NCI-H524 treated with DMSO at 0.1 percent for 48 hours (cell line): ENCODE measurements at regions not wholly inside any gene's neighbourhood (a gene's known extent, or its start where the extent isn't known, plus 50 kb on each side); places are given as distances from the start of the nearest gene placed in this dataset.

Source experiments
- DNase-seq: peaks from one replicate; lab custom pipeline; 2025; lab: John Stamatoyannopoulos, UW

- DNase-seq = no peak
Measured at GRCh38 chr6:17226786-17227233, 54.4 kb upstream of the RBM24 start.

GRCh38 chr6:17227403-17227802 lies 53.8 kb upstream of the RBM24 start:
- no peak for DNase-seq
